HG03196 (cell line): ENCODE measurements at regions not wholly inside any gene's neighbourhood (a gene's known extent, or its start where the extent isn't known, plus 50 kb on each side); places are given as distances from the start of the nearest gene placed in this dataset.
"Not testable (repeated sequence)": the region's sequence is repeated elsewhere in the genome, so short reads cannot be mapped to it uniquely, and the experiment has no call there.

ENCODE experiments used
- ATAC-seq: cut with Tn5 transposase; IDR thresholded peaks from one replicate; pipeline ENCODE4 v1.9.1; 2021; ENCODE audit not compliant: unreplicated experiment

- ATAC-seq: no peak
These were observed 991.5 kb upstream of the TYRP1 start for GRCh38 chr9:11701706-11702105.

GRCh38 chr9:11702548-11702947 lies 990.6 kb upstream of the TYRP1 start:
- no peak for ATAC-seq

DNA sequence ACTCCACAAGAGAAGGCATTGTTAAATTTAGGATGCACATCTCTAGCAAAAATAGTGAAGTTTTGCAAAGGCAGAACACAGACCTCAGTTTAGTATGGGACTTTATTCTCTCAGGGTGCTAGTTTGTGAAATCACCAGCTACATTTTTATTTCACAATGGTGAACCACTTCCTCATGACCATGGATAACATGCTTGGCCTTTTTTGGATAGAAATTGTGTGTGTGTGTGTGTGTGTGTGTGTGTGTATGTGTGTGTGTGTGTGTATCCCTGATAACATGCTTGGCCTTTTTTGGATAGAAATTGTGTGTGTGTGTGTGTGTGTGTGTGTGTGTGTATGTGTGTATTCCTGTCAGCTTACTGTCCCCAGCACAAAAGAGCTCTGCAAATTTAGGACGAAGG lies 989.0 kb upstream of the TYRP1 start:
- not testable (repeated sequence) for ATAC-seq

DNA sequence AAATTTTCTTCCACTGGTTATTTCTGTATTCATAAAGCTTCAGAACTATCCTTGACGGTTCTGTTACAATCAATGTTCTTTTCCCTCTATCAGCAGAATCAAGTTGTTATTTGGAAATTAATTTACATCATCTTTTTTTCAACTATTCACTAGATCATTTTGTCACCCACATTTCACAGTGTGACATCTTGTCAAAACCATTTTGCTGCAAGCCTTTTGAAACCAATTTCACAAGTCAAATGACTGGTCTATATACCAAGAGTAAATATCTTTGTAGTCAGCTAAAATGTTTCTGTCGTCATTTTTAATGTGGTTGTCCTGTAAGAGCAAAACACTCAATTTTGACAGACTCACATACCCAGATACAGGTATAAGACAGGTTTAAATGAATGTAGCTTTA lies 984.3 kb upstream of the TYRP1 start:
- ATAC-seq: no peak

- no peak for ATAC-seq
These were observed 983.6 kb upstream of the TYRP1 start for GRCh38 chr9:11709567-11709966.

DNA sequence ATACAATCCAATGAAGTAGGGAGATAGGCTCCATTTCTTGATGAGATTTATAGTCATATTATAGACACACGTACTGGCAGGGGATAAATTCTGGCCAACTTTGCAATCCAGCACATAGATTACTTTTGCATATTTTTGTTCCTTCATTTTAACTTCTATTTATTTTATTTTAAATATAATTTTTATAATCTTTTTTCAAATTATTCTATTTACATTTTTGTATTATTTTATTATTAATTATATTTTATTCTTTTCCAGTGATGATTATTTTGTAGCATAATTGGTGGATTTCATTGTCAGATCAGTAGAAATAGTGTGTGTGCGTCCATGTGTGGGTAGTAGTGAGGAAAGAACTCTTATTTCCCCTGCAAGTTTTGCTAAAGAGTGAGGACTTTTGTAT lies 980.1 kb upstream of the TYRP1 start:
- ATAC-seq: no peak

DNA sequence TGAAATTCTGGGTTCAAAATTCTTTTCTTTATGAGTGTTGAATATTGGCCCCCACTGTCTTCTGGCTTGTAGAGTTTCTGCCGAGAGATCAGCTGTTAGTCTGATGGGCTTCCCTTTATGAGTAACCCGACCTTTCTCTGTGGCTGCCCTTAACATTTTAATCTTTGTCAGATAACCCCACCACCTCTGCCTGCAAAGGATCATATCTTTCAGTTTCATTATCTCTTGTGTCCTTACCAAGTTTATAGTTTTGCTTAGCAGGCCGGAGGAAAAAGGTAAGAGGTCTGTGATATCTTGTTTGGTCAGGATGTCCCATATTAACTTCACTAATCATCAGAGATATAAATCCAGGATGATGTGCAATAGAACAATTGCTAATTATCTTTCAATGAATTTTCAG lies 970.2 kb upstream of the TYRP1 start:
- no peak for ATAC-seq

GRCh38 chr9:11726659-11727058 lies 966.5 kb upstream of the TYRP1 start:
- no peak for ATAC-seq

- ATAC-seq: no peak
These were observed 957.8 kb upstream of the TYRP1 start for GRCh38 chr9:11735391-11735790.

GRCh38 chr9:11742471-11742870 lies 950.7 kb upstream of the TYRP1 start:
- no peak for ATAC-seq

- ATAC-seq: no peak
These were observed 949.8 kb upstream of the TYRP1 start for GRCh38 chr9:11743356-11743755.

DNA sequence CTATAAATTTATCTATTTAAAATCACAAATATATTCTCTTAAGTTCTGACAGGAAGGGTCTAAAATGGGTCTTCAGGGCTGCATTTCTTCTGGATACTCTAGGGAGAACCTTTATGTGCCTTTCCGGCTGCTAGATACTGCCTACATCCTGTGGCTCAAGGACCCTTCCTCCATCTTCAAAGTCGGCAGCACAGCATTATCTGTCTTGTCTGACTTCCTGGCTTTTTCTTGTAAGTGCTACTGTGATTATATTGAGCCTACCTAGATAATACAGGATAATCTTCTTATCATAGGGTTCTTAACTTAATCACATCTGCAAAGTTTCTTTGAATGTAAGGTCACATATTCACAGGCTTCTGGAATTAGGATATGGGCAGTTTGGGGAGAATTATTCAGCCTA lies 943.8 kb upstream of the TYRP1 start:
- no peak for ATAC-seq

- no peak for ATAC-seq
These were observed 937.2 kb upstream of the TYRP1 start for GRCh38 chr9:11755951-11756350.

- no peak for ATAC-seq
These were observed 935.8 kb upstream of the TYRP1 start for GRCh38 chr9:11757408-11757807.

- no peak for ATAC-seq
These were observed 935.2 kb upstream of the TYRP1 start for GRCh38 chr9:11758016-11758415.

DNA sequence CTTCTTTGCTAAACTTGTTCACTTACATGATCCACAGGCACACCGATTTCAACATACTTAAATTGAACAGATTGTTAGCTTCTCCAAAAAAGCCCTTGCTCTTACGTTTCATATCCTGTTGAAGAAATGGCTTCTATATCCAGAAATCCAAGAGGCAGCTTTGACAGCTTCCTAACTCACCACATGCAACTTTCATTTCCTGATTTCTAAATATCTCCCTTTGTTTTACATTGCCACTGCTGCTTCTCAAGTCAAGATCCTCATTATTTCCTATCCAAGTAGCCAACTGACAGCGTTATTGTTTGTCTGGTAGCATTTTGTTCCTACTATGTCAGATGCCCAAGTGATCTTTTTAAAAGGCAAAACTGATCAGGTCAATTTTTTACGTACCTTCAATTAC lies 913.2 kb upstream of the TYRP1 start:
- no peak for ATAC-seq

- no peak for ATAC-seq
These were observed 900.3 kb upstream of the TYRP1 start for GRCh38 chr9:11792870-11793269.

GRCh38 chr9:11794984-11795383 lies 898.2 kb upstream of the TYRP1 start:
- ATAC-seq: no peak

- no peak for ATAC-seq
These were observed 887.2 kb upstream of the TYRP1 start for GRCh38 chr9:11805969-11806368.

- ATAC-seq: no peak
These were observed 871.7 kb upstream of the TYRP1 start for GRCh38 chr9:11821306-11821975.

- no peak for ATAC-seq
These were observed 865.0 kb upstream of the TYRP1 start for GRCh38 chr9:11828201-11828600.

- ATAC-seq: no peak
These were observed 860.1 kb upstream of the TYRP1 start for GRCh38 chr9:11833056-11833455.

DNA sequence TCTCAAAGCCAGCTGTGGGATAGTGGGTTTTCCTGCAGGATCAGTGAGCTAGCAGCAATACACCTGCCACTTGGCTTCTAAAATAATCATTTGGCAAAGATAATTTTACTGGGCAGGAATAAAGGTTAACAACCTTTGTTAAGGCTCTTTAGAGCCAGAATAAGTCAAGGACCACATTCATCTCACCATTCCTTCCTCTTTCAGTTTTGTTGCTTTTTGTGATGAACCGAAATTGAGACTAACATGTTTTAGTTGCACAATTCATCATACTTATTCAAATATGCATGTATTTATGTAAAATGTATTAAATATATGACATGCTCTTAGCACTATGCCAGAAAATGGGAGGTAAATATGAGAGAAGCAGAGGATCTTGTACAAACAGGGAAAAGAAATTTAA lies 824.4 kb upstream of the TYRP1 start:
- ATAC-seq: no peak
